GM12891 (cell line): ENCODE measurements at regions not wholly inside any gene's neighbourhood (a gene's known extent, or its start where the extent isn't known, plus 50 kb on each side); places are given as distances from the start of the nearest gene placed in this dataset.

ENCODE experiments used
- POLR2A ChIP-seq: IDR thresholded peaks from 2 replicates; pipeline ENCODE4 v1.6.1; 2011; ENCODE audit warnings: low read depth, low read length, control low read depth
- POLR2AphosphoS5 ChIP-seq: IDR thresholded peaks from 2 replicates; pipeline ENCODE4 v1.6.1; 2011; ENCODE audit warnings: low read depth, low read length, control low read depth
- TAF1 ChIP-seq: IDR thresholded peaks from 2 replicates; pipeline ENCODE4 v1.6.1; 2011; ENCODE audit warnings: low read depth, low read length, control low read depth

GRCh38 chr20:63105211-63106107, 98.7 kb upstream of the BHLHE23 start:
- no peak for TF ChIP-seq POLR2A
- no peak for TF ChIP-seq POLR2AphosphoS5
- no peak for TF ChIP-seq TAF1
